ENCODE measurements at regions not wholly inside any gene's neighbourhood (a gene's known extent, or its start where the extent isn't known, plus 50 kb on each side); places are given as distances from the start of the nearest gene placed in this dataset.

DNA sequence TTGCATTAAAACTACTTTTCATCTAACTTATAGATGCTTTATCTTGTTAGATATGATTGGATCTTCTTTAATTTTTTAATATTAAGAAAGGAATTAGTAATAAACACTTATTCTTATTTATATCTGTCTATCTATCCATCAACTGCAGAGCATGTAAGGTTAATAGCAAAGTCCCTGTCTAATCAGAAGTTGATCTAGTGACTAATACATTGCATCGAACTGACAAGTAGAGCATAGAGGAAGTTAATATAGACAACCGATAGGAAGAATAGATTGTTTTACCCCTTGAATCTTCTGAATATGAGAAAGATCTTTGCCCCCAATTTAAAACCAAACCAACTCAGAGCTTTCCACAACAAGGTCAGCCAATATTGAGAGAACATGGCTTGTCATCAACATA is 862.0 kb upstream of the CDH6 start:
- ATAC-seq = no peak
- TF ChIP-seq, protein P1, sequence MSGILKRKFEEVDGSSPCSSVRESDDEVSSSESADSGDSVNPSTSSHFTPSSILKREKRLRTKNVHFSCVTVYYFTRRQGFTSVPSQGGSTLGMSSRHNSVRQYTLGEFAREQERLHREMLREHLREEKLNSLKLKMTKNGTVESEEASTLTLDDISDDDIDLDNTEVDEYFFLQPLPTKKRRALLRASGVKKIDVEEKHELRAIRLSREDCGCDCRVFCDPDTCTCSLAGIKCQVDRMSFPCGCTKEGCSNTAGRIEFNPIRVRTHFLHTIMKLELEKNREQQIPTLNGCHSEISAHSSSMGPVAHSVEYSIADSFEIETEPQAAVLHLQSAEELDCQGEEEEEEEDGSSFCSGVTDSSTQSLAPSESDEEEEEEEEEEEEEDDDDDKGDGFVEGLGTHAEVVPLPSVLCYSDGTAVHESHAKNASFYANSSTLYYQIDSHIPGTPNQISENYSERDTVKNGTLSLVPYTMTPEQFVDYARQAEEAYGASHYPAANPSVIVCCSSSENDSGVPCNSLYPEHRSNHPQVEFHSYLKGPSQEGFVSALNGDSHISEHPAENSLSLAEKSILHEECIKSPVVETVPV (CRISPR knock-in tag; IDR thresholded peaks at IDR 0.05) = no peak
- TF ChIP-seq, protein P2, sequence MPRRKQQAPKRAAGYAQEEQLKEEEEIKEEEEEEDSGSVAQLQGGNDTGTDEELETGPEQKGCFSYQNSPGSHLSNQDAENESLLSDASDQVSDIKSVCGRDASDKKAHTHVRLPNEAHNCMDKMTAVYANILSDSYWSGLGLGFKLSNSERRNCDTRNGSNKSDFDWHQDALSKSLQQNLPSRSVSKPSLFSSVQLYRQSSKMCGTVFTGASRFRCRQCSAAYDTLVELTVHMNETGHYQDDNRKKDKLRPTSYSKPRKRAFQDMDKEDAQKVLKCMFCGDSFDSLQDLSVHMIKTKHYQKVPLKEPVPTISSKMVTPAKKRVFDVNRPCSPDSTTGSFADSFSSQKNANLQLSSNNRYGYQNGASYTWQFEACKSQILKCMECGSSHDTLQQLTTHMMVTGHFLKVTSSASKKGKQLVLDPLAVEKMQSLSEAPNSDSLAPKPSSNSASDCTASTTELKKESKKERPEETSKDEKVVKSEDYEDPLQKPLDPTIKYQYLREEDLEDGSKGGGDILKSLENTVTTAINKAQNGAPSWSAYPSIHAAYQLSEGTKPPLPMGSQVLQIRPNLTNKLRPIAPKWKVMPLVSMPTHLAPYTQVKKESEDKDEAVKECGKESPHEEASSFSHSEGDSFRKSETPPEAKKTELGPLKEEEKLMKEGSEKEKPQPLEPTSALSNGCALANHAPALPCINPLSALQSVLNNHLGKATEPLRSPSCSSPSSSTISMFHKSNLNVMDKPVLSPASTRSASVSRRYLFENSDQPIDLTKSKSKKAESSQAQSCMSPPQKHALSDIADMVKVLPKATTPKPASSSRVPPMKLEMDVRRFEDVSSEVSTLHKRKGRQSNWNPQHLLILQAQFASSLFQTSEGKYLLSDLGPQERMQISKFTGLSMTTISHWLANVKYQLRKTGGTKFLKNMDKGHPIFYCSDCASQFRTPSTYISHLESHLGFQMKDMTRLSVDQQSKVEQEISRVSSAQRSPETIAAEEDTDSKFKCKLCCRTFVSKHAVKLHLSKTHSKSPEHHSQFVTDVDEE (CRISPR knock-in tag; IDR thresholded peaks at IDR 0.05) = no peak
- TF ChIP-seq BACH2 (CRISPR knock-in tag; IDR thresholded peaks at IDR 0.05; ENCODE audit: borderline replicate concordance) (no peak), ISL1 (CRISPR knock-in tag; IDR thresholded peaks at IDR 0.05) (no peak), ZNF70 (CRISPR knock-in tag; IDR thresholded peaks at IDR 0.05) (no peak)

DNA sequence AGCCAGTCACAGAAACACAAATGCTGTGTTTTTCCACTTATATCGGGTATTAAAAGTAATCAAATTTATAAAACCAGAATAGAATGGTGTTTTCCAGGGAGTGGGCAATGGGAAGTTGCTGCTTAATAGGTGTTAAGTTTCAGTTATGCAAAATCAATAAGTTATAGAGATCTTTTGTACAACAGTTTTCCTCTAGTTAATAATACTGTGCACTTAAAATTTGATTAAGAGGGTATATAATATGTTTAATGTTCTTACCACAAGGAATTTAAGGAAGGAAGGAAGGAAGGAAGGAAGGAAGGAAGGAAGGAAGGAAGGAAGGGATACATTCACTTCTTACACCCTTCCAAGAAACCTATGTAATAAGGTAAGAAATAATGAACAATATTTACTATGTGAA is 867.7 kb upstream of the CDH6 start:
- TF ChIP-seq, protein P1 (CRISPR knock-in tag; IDR thresholded peaks at IDR 0.05) = no peak
- TF ChIP-seq ESRRG (CRISPR knock-in tag; IDR thresholded peaks at IDR 0.05) (no peak), ZNF565 (CRISPR knock-in tag; conservative IDR thresholded peaks at IDR 0.05; ENCODE audit: low read depth) (no peak), ZFP3 (CRISPR knock-in tag; IDR thresholded peaks at IDR 0.05) (no peak), PPARA (CRISPR knock-in tag; IDR thresholded peaks at IDR 0.05; ENCODE audit: borderline replicate concordance) (no peak), ARNTL (CRISPR knock-in tag; IDR thresholded peaks at IDR 0.05; ENCODE audit: borderline replicate concordance, low read depth) (no peak), ISL1 (CRISPR knock-in tag; IDR thresholded peaks at IDR 0.05) (no peak), SNAI2 (CRISPR knock-in tag; IDR thresholded peaks at IDR 0.05) (no peak), OSR1 (CRISPR knock-in tag; IDR thresholded peaks at IDR 0.05) (no peak), TCF4 (CRISPR knock-in tag; IDR thresholded peaks at IDR 0.05; ENCODE audit: borderline replicate concordance) (no peak)
- TF ChIP-seq, protein P3, sequence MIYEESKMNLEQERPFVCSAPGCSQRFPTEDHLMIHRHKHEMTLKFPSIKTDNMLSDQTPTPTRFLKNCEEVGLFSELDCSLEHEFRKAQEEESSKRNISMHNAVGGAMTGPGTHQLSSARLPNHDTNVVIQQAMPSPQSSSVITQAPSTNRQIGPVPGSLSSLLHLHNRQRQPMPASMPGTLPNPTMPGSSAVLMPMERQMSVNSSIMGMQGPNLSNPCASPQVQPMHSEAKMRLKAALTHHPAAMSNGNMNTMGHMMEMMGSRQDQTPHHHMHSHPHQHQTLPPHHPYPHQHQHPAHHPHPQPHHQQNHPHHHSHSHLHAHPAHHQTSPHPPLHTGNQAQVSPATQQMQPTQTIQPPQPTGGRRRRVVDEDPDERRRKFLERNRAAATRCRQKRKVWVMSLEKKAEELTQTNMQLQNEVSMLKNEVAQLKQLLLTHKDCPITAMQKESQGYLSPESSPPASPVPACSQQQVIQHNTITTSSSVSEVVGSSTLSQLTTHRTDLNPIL (CRISPR knock-in tag; IDR thresholded peaks at IDR 0.05; ENCODE audit: low read depth) = no peak
- TF ChIP-seq, protein P4, sequence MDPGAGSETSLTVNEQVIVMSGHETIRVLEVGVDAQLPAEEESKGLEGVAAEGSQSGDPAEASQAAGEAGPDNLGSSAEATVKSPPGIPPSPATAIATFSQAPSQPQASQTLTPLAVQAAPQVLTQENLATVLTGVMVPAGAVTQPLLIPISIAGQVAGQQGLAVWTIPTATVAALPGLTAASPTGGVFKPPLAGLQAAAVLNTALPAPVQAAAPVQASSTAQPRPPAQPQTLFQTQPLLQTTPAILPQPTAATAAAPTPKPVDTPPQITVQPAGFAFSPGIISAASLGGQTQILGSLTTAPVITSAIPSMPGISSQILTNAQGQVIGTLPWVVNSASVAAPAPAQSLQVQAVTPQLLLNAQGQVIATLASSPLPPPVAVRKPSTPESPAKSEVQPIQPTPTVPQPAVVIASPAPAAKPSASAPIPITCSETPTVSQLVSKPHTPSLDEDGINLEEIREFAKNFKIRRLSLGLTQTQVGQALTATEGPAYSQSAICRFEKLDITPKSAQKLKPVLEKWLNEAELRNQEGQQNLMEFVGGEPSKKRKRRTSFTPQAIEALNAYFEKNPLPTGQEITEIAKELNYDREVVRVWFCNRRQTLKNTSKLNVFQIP (CRISPR knock-in tag; IDR thresholded peaks at IDR 0.05; ENCODE audit: borderline replicate concordance, low read depth) = no peak
- no peak for ATAC-seq

DNA sequence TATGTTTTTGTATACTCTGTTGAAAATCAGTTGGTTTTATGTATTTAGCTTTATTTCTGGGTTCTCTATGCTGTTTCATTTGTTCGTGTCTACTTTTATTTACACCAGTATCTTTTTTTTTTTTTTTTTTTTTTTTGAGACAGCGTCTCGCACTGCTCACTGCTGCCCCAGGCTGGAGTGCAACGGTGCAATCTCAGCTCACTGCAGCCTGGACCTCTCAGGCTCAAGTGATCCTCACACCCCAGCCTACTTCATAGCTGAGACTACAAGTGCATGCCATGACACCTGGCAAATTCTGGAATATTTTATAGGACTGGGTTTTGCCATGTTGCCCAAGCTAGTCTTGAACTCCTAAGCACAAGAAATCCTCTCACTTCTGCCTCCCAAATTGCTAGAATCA is 869.4 kb upstream of the CDH6 start:
- TF ChIP-seq PPARA (CRISPR knock-in tag; IDR thresholded peaks at IDR 0.05; ENCODE audit: borderline replicate concordance) = no peak
- no peak for TF ChIP-seq RARB (CRISPR knock-in tag; IDR thresholded peaks at IDR 0.05)
- no peak for TF ChIP-seq GLIS3 (CRISPR knock-in tag; IDR thresholded peaks at IDR 0.05)
- TF ChIP-seq, protein P3 (CRISPR knock-in tag; IDR thresholded peaks at IDR 0.05; ENCODE audit: low read depth) = no peak
- TF ChIP-seq OSR1 (CRISPR knock-in tag; IDR thresholded peaks at IDR 0.05) = no peak
- TF ChIP-seq ARNTL (CRISPR knock-in tag; IDR thresholded peaks at IDR 0.05; ENCODE audit: borderline replicate concordance, low read depth) = no peak
- TF ChIP-seq, protein P1 (CRISPR knock-in tag; IDR thresholded peaks at IDR 0.05) = no peak
- TF ChIP-seq CSDC2 (CRISPR knock-in tag; IDR thresholded peaks at IDR 0.05) = no peak
- no peak for TF ChIP-seq ISL1 (CRISPR knock-in tag; IDR thresholded peaks at IDR 0.05)
- TF ChIP-seq TCF4 (CRISPR knock-in tag; IDR thresholded peaks at IDR 0.05; ENCODE audit: borderline replicate concordance) = no peak
- TF ChIP-seq ZFP30 (CRISPR knock-in tag; IDR thresholded peaks at IDR 0.05) = no peak
- no peak for ATAC-seq

Data from SK-N-SH treated with all-trans-retinoic acid at 6 μM for 48 hours (cell line).